ENCODE measurements at regions not wholly inside any gene's neighbourhood (a gene's known extent, or its start where the extent isn't known, plus 50 kb on each side); places are given as distances from the start of the nearest gene placed in this dataset.

DNA sequence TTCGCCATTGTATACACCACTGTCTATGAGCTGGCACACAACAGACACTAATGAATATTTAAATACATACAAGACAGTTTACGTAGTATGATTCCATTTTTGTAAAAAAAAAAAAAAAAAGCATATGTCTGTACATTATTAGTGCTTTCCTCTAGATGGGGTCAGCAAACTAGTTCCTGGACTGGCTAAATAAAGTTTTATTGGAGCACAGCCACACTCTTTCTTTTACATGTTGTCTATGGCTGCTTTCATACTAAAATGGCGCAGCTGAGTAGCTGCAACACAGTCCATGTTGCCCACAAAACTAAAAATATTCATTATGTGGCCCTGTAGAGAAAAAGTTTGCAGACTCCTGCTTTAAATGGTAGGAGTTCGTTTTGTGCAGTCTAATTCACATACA, 70.7 kb upstream of the FRMD4B start:
- TF ChIP-seq POLR2A (IDR thresholded peaks at IDR 0.05; ENCODE audit: low read depth, low read length), result no peak
- TF ChIP-seq, protein P1, sequence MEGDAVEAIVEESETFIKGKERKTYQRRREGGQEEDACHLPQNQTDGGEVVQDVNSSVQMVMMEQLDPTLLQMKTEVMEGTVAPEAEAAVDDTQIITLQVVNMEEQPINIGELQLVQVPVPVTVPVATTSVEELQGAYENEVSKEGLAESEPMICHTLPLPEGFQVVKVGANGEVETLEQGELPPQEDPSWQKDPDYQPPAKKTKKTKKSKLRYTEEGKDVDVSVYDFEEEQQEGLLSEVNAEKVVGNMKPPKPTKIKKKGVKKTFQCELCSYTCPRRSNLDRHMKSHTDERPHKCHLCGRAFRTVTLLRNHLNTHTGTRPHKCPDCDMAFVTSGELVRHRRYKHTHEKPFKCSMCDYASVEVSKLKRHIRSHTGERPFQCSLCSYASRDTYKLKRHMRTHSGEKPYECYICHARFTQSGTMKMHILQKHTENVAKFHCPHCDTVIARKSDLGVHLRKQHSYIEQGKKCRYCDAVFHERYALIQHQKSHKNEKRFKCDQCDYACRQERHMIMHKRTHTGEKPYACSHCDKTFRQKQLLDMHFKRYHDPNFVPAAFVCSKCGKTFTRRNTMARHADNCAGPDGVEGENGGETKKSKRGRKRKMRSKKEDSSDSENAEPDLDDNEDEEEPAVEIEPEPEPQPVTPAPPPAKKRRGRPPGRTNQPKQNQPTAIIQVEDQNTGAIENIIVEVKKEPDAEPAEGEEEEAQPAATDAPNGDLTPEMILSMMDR (IDR thresholded peaks at IDR 0.05; ENCODE audit: extremely low read depth in 1 of 2, insufficient read depth in 1 of 2, low read depth in 1 of 2, low read length in 2 of 2), result no peak
- TF ChIP-seq, protein P2, sequence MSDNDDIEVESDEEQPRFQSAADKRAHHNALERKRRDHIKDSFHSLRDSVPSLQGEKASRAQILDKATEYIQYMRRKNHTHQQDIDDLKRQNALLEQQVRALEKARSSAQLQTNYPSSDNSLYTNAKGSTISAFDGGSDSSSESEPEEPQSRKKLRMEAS (IDR thresholded peaks at IDR 0.05; ENCODE audit: insufficient read depth, insufficient read length), result no peak

Data from endothelial cell of umbilical vein (primary cell).